GF-D8 (cell line): ENCODE measurements at regions not wholly inside any gene's neighbourhood (a gene's known extent, or its start where the extent isn't known, plus 50 kb on each side); places are given as distances from the start of the nearest gene placed in this dataset.
A peak's percentile ranks its signal among the peaks of the same experiment; 100 is the strongest.

ENCODE experiments used
- DNase-seq: peaks from one replicate; lab custom pipeline; 2025; lab: John Stamatoyannopoulos, UW

- DNase-seq = no peak
Observed at GRCh38 chr12:123041042-123041531, 60.6 kb downstream of the ARL6IP4 start.

- DNase-seq = peak; percentile 29
Observed at GRCh38 chr12:123040106-123040505, 59.6 kb downstream of the ARL6IP4 start.

DNA sequence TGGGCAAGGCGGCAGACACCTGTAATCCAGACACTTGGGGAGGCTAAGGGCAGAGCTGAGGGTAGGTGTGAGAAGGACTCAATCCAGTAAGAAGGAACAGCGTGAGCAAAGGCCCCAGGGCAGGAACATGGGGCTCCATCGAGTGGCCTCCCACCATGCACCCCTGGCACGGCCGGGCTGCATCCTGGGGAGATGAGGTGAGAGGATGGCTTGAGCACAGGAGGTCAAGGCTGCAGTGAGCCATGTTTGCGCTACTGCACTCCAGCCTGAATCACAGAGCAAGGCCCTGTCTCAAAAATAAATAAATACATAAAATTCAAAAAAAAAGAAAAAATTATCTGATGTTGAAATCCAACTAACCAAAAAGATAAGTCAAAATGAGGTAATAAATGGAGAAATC, 58.5 kb downstream of the ARL6IP4 start:
- DNase-seq = no peak

DNA sequence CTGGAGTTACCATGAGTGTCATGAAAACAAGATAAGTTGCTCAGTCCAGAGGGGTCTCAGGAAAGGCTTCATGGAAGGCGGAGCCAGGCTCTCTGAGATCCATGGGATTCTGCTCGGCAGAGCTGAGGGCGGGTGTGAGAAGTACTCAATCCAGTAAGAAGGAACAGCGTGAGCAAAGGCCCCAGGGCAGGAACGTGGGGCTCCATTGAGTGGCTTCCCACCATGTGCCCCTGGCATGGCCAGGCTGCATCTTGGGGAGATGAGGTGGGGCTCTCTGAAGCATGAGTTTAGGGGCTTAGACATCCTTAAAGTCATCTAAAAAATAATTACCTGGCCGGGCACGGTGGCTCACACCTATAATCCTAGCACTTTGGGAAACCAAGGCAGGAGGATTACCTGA, 58.0 kb downstream of the ARL6IP4 start:
- DNase-seq = no peak

DNA sequence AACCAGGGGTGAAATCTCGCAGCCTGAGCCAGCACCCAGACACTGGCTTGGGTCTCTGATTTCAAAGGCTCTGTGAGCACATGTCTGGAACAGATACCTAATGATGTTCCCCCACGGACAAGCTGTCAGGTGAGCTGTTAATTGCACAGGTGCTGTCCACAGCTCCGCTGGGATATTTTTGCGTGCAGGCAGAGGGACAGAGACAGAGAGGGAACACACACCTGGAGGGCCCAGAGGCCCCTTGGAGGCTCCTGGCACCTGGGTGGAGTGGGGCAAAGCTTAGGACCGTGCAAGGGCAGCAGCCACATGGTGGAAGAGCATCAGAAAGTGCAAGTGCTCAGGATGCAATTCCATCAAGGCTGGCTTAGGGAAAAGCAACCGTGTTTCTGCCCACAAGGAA, 57.3 kb downstream of the ARL6IP4 start:
- no peak for DNase-seq

DNA sequence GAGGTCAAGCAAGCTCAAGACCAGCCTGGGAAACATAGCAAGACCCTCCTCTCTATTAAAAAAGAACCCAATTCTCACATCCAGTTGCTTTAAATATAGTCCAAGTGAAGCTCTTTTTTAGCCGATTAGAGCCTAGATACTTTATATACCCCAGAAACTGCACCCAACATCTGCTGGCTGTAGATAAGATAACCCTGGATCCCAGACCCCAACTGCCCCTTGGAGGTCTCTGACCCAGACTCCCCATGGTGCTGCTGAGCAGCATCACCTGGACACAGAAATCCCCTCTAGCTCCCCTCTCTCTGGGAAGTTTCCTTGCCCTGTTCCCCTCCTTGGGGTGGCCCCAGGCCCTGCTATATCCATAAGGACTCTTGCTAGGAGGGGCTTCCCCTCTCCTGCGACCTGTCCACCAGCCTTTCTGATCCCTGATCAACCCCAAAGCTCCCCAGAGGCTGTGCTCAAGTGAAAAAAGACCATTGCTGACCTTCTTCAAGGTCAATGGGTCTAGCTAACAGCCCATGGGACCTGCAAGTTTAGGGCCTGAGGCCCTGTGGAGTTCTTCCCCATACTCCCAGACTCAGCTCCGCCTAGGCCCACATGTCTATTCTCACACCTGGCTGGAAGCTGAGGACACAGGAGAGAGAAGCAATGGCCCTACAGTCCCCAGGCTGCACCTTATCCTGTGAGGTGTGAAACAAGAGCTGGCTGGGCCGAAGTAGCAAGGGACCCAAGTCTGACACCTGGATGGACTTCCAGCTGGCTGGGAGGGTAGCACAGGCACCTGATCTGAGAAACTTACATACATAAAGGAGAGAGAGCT, 56.2 kb downstream of the ARL6IP4 start:
- DNase-seq = no peak

- DNase-seq = no peak
Observed at GRCh38 chr12:123035841-123036240, 55.4 kb downstream of the ARL6IP4 start.

- no peak for DNase-seq
Observed at GRCh38 chr12:123034865-123035264, 54.4 kb downstream of the ARL6IP4 start.

- peak; percentile 86 for DNase-seq
Observed at GRCh38 chr12:123034022-123034541, 53.6 kb downstream of the ARL6IP4 start.

DNA sequence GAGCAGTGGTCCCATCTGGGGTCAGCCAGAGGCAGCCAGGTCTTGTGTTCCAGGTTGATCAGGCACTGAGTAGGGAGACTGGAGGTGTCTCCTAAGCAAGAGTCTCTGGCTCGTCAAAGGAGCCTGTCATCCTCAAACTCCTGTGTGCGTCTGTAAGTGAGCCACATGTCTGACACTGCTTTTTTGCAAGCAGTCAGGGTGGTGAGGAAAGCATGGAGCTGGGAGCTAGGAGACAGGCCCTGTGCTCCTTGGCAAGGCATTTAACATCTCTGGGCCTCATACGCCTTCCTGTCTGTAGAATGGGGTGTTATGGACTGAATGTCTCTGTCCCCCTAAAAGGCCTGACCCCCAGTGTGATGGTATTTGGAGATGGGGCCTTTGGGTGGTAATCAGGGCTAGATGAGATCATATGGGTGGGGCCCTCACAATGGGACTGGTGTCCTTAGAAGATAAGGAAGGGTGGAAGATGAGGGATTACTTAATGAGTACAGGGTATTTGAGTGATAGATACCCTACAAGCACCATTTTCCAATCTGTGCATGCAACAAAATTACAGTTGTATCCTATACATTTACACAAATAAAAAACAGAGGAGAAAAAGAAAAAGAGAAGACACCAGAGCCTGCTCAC, 53.0 kb downstream of the ARL6IP4 start:
- no peak for DNase-seq

GRCh38 chr12:123032736-123033391, 52.4 kb downstream of the ARL6IP4 start:
- no peak for DNase-seq
